ENCODE measurements at regions not wholly inside any gene's neighbourhood (a gene's known extent, or its start where the extent isn't known, plus 50 kb on each side); places are given as distances from the start of the nearest gene placed in this dataset.

DNA sequence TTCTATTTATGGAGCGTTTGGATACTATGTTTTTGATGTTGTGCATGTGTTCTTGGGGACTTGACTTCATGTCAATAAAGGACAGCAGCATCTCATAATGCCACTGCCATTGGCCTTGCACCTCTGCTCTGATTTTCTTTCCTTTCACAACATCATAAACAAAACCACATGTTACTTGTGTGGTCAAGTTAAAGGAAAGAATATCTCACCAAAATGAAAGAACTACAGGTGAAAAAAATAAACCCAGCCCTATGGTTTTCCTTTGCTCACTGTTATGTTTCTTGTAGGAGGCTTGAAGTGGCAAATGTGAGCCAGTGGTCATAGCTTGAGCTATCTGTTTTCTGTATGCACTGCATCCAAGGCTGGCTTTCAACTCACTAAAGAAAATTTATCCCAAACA, 240.4 kb downstream of the KCNRG start:
- TF ChIP-seq TCF4 (CRISPR knock-in tag; IDR thresholded peaks at IDR 0.05; ENCODE audit: borderline replicate concordance) (no peak), ZFP3 (CRISPR knock-in tag; IDR thresholded peaks at IDR 0.05) (no peak), RARB (CRISPR knock-in tag; IDR thresholded peaks at IDR 0.05) (no peak), GLIS3 (CRISPR knock-in tag; IDR thresholded peaks at IDR 0.05) (no peak), ZFP30 (CRISPR knock-in tag; IDR thresholded peaks at IDR 0.05) (no peak), TOX (CRISPR knock-in tag; IDR thresholded peaks at IDR 0.05; ENCODE audit: borderline replicate concordance) (no peak), ZNF8 (CRISPR knock-in tag; IDR thresholded peaks at IDR 0.05) (no peak)
- TF ChIP-seq, protein P1, sequence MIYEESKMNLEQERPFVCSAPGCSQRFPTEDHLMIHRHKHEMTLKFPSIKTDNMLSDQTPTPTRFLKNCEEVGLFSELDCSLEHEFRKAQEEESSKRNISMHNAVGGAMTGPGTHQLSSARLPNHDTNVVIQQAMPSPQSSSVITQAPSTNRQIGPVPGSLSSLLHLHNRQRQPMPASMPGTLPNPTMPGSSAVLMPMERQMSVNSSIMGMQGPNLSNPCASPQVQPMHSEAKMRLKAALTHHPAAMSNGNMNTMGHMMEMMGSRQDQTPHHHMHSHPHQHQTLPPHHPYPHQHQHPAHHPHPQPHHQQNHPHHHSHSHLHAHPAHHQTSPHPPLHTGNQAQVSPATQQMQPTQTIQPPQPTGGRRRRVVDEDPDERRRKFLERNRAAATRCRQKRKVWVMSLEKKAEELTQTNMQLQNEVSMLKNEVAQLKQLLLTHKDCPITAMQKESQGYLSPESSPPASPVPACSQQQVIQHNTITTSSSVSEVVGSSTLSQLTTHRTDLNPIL (CRISPR knock-in tag; IDR thresholded peaks at IDR 0.05; ENCODE audit: low read depth): no peak
- TF ChIP-seq, protein P2, sequence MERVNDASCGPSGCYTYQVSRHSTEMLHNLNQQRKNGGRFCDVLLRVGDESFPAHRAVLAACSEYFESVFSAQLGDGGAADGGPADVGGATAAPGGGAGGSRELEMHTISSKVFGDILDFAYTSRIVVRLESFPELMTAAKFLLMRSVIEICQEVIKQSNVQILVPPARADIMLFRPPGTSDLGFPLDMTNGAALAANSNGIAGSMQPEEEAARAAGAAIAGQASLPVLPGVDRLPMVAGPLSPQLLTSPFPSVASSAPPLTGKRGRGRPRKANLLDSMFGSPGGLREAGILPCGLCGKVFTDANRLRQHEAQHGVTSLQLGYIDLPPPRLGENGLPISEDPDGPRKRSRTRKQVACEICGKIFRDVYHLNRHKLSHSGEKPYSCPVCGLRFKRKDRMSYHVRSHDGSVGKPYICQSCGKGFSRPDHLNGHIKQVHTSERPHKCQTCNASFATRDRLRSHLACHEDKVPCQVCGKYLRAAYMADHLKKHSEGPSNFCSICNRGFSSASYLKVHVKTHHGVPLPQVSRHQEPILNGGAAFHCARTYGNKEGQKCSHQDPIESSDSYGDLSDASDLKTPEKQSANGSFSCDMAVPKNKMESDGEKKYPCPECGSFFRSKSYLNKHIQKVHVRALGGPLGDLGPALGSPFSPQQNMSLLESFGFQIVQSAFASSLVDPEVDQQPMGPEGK (CRISPR knock-in tag; IDR thresholded peaks at IDR 0.05; ENCODE audit: borderline replicate concordance): no peak

Measured in SK-N-SH treated with all-trans-retinoic acid at 6 μM for 48 hours (cell line).